T-helper 2 cell treated with Interferon-gamma antibody and Interleukin-4, amounts not matched to agents 5 μg/mL and 100 μg/mL, for 36 hours (primary cell): ENCODE measurements at regions not wholly inside any gene's neighbourhood (a gene's known extent, or its start where the extent isn't known, plus 50 kb on each side); places are given as distances from the start of the nearest gene placed in this dataset.

Source experiments
- DNase-seq: peaks from one replicate; pipeline ENCODE4 v3.0.0; 2021; ENCODE audit warnings: low spot score
- H3K27ac Mint-ChIP-seq: one replicate; pipeline ENCODE4 v1.8.0; 2021; ENCODE audit warnings: mild to moderate bottlenecking, mixed read lengths
- H3K27me3 Mint-ChIP-seq: one replicate; pipeline ENCODE4 v1.8.0; 2021; ENCODE audit warnings: low read depth, mixed read lengths
- H3K36me3 Mint-ChIP-seq: one replicate; pipeline ENCODE4 v1.8.0; 2021; ENCODE audit warnings: low read depth, mixed read lengths
- H3K4me1 Mint-ChIP-seq: one replicate; pipeline ENCODE4 v1.8.0; 2021; ENCODE audit warnings: low read depth, mixed read lengths
- H3K4me3 Mint-ChIP-seq: one replicate; pipeline ENCODE4 v1.8.0; 2022; ENCODE audit warnings: mild to moderate bottlenecking, moderate library complexity, mixed read lengths
- H3K9me3 Mint-ChIP-seq: one replicate; pipeline ENCODE4 v1.8.0; 2021; ENCODE audit warnings: mixed read lengths

GRCh38 chr12:29088611-29089219 is 60.4 kb upstream of the FAR2 start:
- no peak for DNase-seq
- H3K9me3 Mint-ChIP-seq, result peaks cover 4% of the 10 kb centered on the region
- H3K4me1 Mint-ChIP-seq, result peaks cover 3% of the 10 kb centered on the region
- H3K27me3 Mint-ChIP-seq, result peaks cover 64% of the 10 kb centered on the region
- no peak overlapping the region for H3K4me3 Mint-ChIP-seq
- H3K27ac Mint-ChIP-seq, result no peak overlapping the region
- peaks cover 3% of the 10 kb centered on the region for H3K36me3 Mint-ChIP-seq
